Psoas muscle (tissue), 7 donors: ENCODE measurements at regions not wholly inside any gene's neighbourhood (a gene's known extent, or its start where the extent isn't known, plus 50 kb on each side); places are given as distances from the start of the nearest gene placed in this dataset.

Source experiments
- ATAC-seq, 4 donors: fragments of 200-7000 bp; cut with Tn5 transposase; one replicate each; pipeline ENCODE4 v1.9.1; 2020; ENCODE audit warnings: moderate library complexity in 3 of 4, mild to moderate bottlenecking in 2 of 4
- DNase-seq, 2 donors: peaks; one replicate each; pipeline ENCODE4 v3.0.0-alpha.2; 2020
- H3K27ac ChIP-seq: fragments of 200-600 bp; one replicate; pipeline ENCODE4 v1.8.0; 2022
- H3K27me3 ChIP-seq, 3 donors: fragments of 200-600 bp in 1 of 3; one replicate each; pipeline versions ENCODE4 v1.6.1 to v1.8.0; 2013 to 2022; ENCODE audit warnings: low read length in 2 of 3, mild to moderate bottlenecking in 2 of 3, moderate library complexity in 1 of 3; ENCODE audit not compliant: insufficient read depth in 3 of 3
- H3K36me3 ChIP-seq, 2 donors: fragments of 200-600 bp in 1 of 2; one replicate each; pipeline versions ENCODE4 v1.6.1 to v1.8.0; 2013 to 2022; ENCODE audit warnings: low read depth in 1 of 2, mild to moderate bottlenecking in 1 of 2, moderate library complexity in 1 of 2; ENCODE audit not compliant: insufficient read depth in 1 of 2
- H3K4me1 ChIP-seq: fragments of 200-600 bp; one replicate; pipeline ENCODE4 v1.8.0; 2022
- H3K4me3 ChIP-seq: fragments of 200-600 bp; one replicate; pipeline ENCODE4 v1.8.0; 2022; ENCODE audit warnings: mild to moderate bottlenecking
- H3K9me3 ChIP-seq: fragments of 200-600 bp; one replicate; pipeline ENCODE4 v1.8.0; 2022
- CTCF ChIP-seq: fragments of 200-600 bp; IDR thresholded peaks from one replicate; pipeline ENCODE4 v1.8.0; 2022; ENCODE audit warnings: antibody characterized with exemption
- WGBS, 3 donors: extraction: QIAGEN DNeasy Blood & Tissue Kit; methylation state at CpG; one replicate each; pipeline versions ENCODE4 v1.1.6 to v1.1.7; 2013; 5-methylcytosine and 5-hydroxymethylcytosine counted together
- intact Hi-C, 2 donors: fragments of 100-400 bp; cut with DNase I; formaldehyde crosslinking; loops; one replicate each; pipeline versions ENCODE4 v1.11.0 to v1.14.2; 2022
- donor health status: healthy with polysubstance abuse.
- donor health status: DM: no; HTN: no; CAD: no; lungs with moderate emphysema.
- donor health status: Bipolar disorder and iron deficiency.
- donor health status: healthy.
- donor health status: DM: yes; HTN: yes; CAD: no.
- donor health status: DM: no; HTN: no; CAD: no.
- donor health status: DM: yes; HTN: yes; CAD: no.

- intact Hi-C loops = no loop called here
- no peak for DNase-seq
- no peak overlapping the region for H3K4me3 ChIP-seq
Observed at GRCh38 chr1:217191441-217191840, 439.4 kb downstream of the GPATCH2 start.

GRCh38 chr1:217190359-217190758 lies 440.5 kb downstream of the GPATCH2 start:
- ATAC-seq = no peak

More at GRCh38 chr1:217191441-217191840, 439.4 kb downstream of the GPATCH2 start:
- WGBS, 3 donors = 46 to 60% (median 56%) methylated on average over 2 of the region's 2 CpGs
- TF ChIP-seq CTCF = no peak
- Histone ChIP-seq H3K27ac (no peak overlapping the region), H3K27me3 (no peaks in the 10 kb centered on the region), H3K4me1 (no peaks in the 10 kb centered on the region), H3K9me3 (no peaks in the 10 kb centered on the region), H3K36me3 (no peaks in the 10 kb centered on the region)
- no peak for ATAC-seq

GRCh38 chr1:217189362-217189761 lies 441.5 kb downstream of the GPATCH2 start:
- Histone ChIP-seq H3K27me3 (no peaks in the 10 kb centered on the region), H3K27ac (no peak overlapping the region), H3K36me3 (no peaks in the 10 kb centered on the region), H3K4me3 (no peak overlapping the region), H3K9me3 (no peaks in the 10 kb centered on the region), H3K4me1 (no peaks in the 10 kb centered on the region)
- TF ChIP-seq CTCF = no peak
- WGBS, 3 donors = 85 to 89% (median 87%) methylated on average over 1 of the region's 1 CpG
- DNase-seq (no peak), ATAC-seq (no peak)
- intact Hi-C loops = no loop called here

More at GRCh38 chr1:217190359-217190758, 440.5 kb downstream of the GPATCH2 start:
- intact Hi-C loops = no loop called here
- no peak for DNase-seq
- no peaks in the 10 kb centered on the region for H3K27me3 ChIP-seq
- no peaks in the 10 kb centered on the region for H3K9me3 ChIP-seq
- no peak overlapping the region for H3K27ac ChIP-seq
- H3K36me3 ChIP-seq = no peaks in the 10 kb centered on the region
- no peak for TF ChIP-seq CTCF
- no peak overlapping the region for H3K4me3 ChIP-seq
- H3K4me1 ChIP-seq = no peaks in the 10 kb centered on the region
- 80 to 96% (median 95%) methylated on average over 3 of the region's 3 CpGs for WGBS, 3 donors

GRCh38 chr1:217188280-217189237 lies 442.3 kb downstream of the GPATCH2 start:
- no peak for DNase-seq
- Histone ChIP-seq H3K36me3 (no peaks in the 10 kb centered on the region), H3K4me1 (no peaks in the 10 kb centered on the region), H3K9me3 (no peaks in the 10 kb centered on the region), H3K27ac (no peak overlapping the region), H3K27me3 (no peaks in the 10 kb centered on the region), H3K4me3 (no peak overlapping the region)
- intact Hi-C loops = no loop called here
- TF ChIP-seq CTCF = no peak
- ATAC-seq = no peak
- 72 to 85% (median 83%) methylated on average over 7 of the region's 7 CpGs for WGBS, 3 donors
